Neural cell (in vitro differentiated cells): ENCODE measurements at regions not wholly inside any gene's neighbourhood (a gene's known extent, or its start where the extent isn't known, plus 50 kb on each side); places are given as distances from the start of the nearest gene placed in this dataset.

ENCODE experiments used
- H2AFZ ChIP-seq: fragments of 200-600, 300-800 bp; sonication (generic), shearing (Covaris generic); 2 replicates; pipeline ENCODE4 v1.6.0; 2014; ENCODE audit warnings: low read depth, mild to moderate bottlenecking, antibody characterized with exemption, low read length, moderate library complexity
- H3F3A ChIP-seq: fragments of 200-600 bp; shearing (Covaris generic); 2 replicates; pipeline ENCODE4 v1.6.1; 2016; ENCODE audit warnings: mild to moderate bottlenecking, moderate library complexity, mixed read lengths, antibody characterized with exemption, low read length; ENCODE audit not compliant: insufficient read depth, poor library complexity, severe bottlenecking
- H3K27ac ChIP-seq: fragments of 200-600, 300-800 bp; sonication (generic), shearing (Covaris generic); 2 replicates; pipeline ENCODE4 v1.5.1; 2014; ENCODE audit warnings: mild to moderate bottlenecking, low read length, moderate library complexity
- H3K27me3 ChIP-seq: fragments of 300-800, 200-600 bp; sonication (generic), shearing (Covaris generic); 2 replicates; pipeline ENCODE4 v1.6.0; 2014; ENCODE audit warnings: mild to moderate bottlenecking, low read depth, low read length, moderate library complexity; ENCODE audit not compliant: insufficient read depth
- H3K36me3 ChIP-seq: fragments of 300-800, 200-600 bp; sonication (generic), shearing (Covaris generic); 2 replicates; pipeline ENCODE4 v1.5.1; 2014; ENCODE audit warnings: mild to moderate bottlenecking, antibody characterized with exemption, low read length, moderate library complexity; ENCODE audit not compliant: insufficient read depth
- H3K4me2 ChIP-seq: fragments of 300-800, 200-600 bp; sonication (generic), shearing (Covaris generic); 2 replicates; pipeline ENCODE4 v1.6.0; 2014; ENCODE audit warnings: mild to moderate bottlenecking, low read length
- H3K4me3 ChIP-seq: fragments of 300-800, 200-600 bp; sonication (generic), shearing (Covaris generic); 2 replicates; pipeline ENCODE4 v1.5.1; 2014; ENCODE audit warnings: mild to moderate bottlenecking, low read length, moderate library complexity
- H3K79me2 ChIP-seq: fragments of 200-600 bp; shearing (Covaris generic); replicated peaks from 2 replicates; pipeline ENCODE4 v1.6.0; 2014; ENCODE audit warnings: mild to moderate bottlenecking, low read length, moderate library complexity; ENCODE audit not compliant: insufficient read depth
- H3K9ac ChIP-seq: fragments of 300-800, 200-600 bp; sonication (generic), shearing (Covaris generic); 2 replicates; pipeline ENCODE4 v1.6.1; 2016; ENCODE audit warnings: mild to moderate bottlenecking, low read length, mixed read lengths
- H3K9me2 ChIP-seq: fragments of 200-600 bp; shearing (Covaris generic); 2 replicates; pipeline ENCODE4 v1.6.1; 2016; ENCODE audit warnings: mild to moderate bottlenecking, low read length, mixed read lengths; ENCODE audit not compliant: insufficient read depth
- H3K9me3 ChIP-seq: fragments of 200-600, 300-800 bp; sonication (generic), shearing (Covaris generic); 2 replicates; pipeline ENCODE4 v1.6.1; 2016; ENCODE audit warnings: mild to moderate bottlenecking, mixed run types, low read length, moderate library complexity, mixed read lengths
- H4K20me1 ChIP-seq: fragments of 200-600 bp; shearing (Covaris generic); 2 replicates; pipeline ENCODE4 v1.6.1; 2016; ENCODE audit warnings: mild to moderate bottlenecking, mixed run types; ENCODE audit not compliant: insufficient read depth
- EP300 ChIP-seq: fragments of 450-650 bp; conservative IDR thresholded peaks from 2 replicates; pipeline ENCODE4 v1.6.1; 2014; ENCODE audit warnings: antibody characterized with exemption, mild to moderate bottlenecking, moderate library complexity; ENCODE audit not compliant: poor library complexity, severe bottlenecking
- EZH2 ChIP-seq: fragments of 200-600, 300-800 bp; shearing (Covaris generic), sonication (generic); IDR thresholded peaks from 2 replicates; pipeline ENCODE4 v1.6.1; 2014; ENCODE audit warnings: antibody characterized with exemption, low read length, borderline replicate concordance, mild to moderate bottlenecking; ENCODE audit not compliant: insufficient read depth, poor library complexity, severe bottlenecking
- MXI1 ChIP-seq: fragments of 450-650 bp; conservative IDR thresholded peaks from 2 replicates; pipeline ENCODE4 v1.6.1; 2014; ENCODE audit warnings: antibody characterized with exemption, mild to moderate bottlenecking; ENCODE audit not compliant: poor library complexity, severe bottlenecking
- POLR2AphosphoS5 ChIP-seq: IDR thresholded peaks from 2 replicates; pipeline ENCODE4 v1.6.1; 2012
- RAD21 ChIP-seq: fragments of 450-650 bp; conservative IDR thresholded peaks from 2 replicates; pipeline ENCODE4 v1.6.1; 2014; ENCODE audit warnings: antibody characterized with exemption, mild to moderate bottlenecking, moderate library complexity
- REST ChIP-seq: IDR thresholded peaks from 2 replicates; pipeline ENCODE4 v1.6.1; 2012; ENCODE audit warnings: borderline replicate concordance
- SMC3 ChIP-seq: fragments of 450-650 bp; conservative IDR thresholded peaks from 2 replicates; pipeline ENCODE4 v1.6.1; 2014; ENCODE audit warnings: antibody characterized with exemption, mild to moderate bottlenecking, moderate library complexity; ENCODE audit not compliant: poor library complexity
- TAF1 ChIP-seq: IDR thresholded peaks from 2 replicates; pipeline ENCODE4 v1.6.1; 2012; ENCODE audit warnings: low read depth
- TF ChIP-seq, protein P1 (sequence below): fragments of 450-650 bp; IDR thresholded peaks from 2 replicates; pipeline ENCODE4 v1.5.1; 2014; ENCODE audit warnings: antibody characterized with exemption, mild to moderate bottlenecking, moderate library complexity; ENCODE audit not compliant: poor library complexity, severe bottlenecking

- H3K9me3 ChIP-seq = no peaks in the 10 kb centered on the region
- no peaks in the 10 kb centered on the region for H3F3A ChIP-seq
- H3K36me3 ChIP-seq = no peaks in the 10 kb centered on the region
- no peak overlapping the region for H3K27ac ChIP-seq
- H3K9ac ChIP-seq = no peak overlapping the region
- no peak for TF ChIP-seq POLR2AphosphoS5
- no peak for TF ChIP-seq MXI1
- no peak for TF ChIP-seq EZH2
- TF ChIP-seq EP300 = no peak
- TF ChIP-seq, protein P1, sequence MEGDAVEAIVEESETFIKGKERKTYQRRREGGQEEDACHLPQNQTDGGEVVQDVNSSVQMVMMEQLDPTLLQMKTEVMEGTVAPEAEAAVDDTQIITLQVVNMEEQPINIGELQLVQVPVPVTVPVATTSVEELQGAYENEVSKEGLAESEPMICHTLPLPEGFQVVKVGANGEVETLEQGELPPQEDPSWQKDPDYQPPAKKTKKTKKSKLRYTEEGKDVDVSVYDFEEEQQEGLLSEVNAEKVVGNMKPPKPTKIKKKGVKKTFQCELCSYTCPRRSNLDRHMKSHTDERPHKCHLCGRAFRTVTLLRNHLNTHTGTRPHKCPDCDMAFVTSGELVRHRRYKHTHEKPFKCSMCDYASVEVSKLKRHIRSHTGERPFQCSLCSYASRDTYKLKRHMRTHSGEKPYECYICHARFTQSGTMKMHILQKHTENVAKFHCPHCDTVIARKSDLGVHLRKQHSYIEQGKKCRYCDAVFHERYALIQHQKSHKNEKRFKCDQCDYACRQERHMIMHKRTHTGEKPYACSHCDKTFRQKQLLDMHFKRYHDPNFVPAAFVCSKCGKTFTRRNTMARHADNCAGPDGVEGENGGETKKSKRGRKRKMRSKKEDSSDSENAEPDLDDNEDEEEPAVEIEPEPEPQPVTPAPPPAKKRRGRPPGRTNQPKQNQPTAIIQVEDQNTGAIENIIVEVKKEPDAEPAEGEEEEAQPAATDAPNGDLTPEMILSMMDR = no peak
- TF ChIP-seq SMC3 = no peak
- no peak for TF ChIP-seq REST
- no peak for TF ChIP-seq TAF1
- no peak for TF ChIP-seq RAD21
- H4K20me1 ChIP-seq = no peaks in the 10 kb centered on the region
- no peak overlapping the region for H2AFZ ChIP-seq
- no peak overlapping the region for H3K4me2 ChIP-seq
- no peak overlapping the region for H3K4me3 ChIP-seq
- no peaks in the 10 kb centered on the region for H3K9me2 ChIP-seq
- H3K27me3 ChIP-seq = no peaks in the 10 kb centered on the region
- no peaks in the 10 kb centered on the region for H3K79me2 ChIP-seq
These were observed 281.6 kb downstream of the PRL start for GRCh38 chr6:22015216-22015615.

DNA sequence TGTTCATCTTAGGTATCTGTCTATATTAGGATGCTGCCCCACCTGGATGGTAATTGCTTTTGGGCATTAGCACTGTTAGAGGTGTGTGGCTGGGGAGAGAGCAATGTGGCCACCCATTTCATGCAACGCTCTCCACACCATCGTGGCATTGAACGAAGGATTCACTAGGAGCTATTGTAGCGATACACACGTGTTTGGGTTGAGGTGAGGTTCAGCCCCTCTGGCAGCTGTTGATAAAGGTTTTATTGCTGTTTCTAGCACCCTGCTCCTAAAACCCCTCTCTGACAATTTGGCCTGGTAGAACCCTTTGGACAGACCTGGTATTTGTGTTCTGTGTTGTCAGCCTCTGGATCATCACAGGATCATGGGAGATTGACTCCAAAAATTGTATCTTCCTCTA is 280.9 kb downstream of the PRL start:
- Histone ChIP-seq H3K4me3 (no peak overlapping the region), H3K9ac (no peak overlapping the region), H3K79me2 (no peaks in the 10 kb centered on the region), H2AFZ (no peak overlapping the region), H3K4me2 (no peak overlapping the region), H3K9me3 (no peaks in the 10 kb centered on the region), H3F3A (no peaks in the 10 kb centered on the region), H4K20me1 (no peaks in the 10 kb centered on the region), H3K36me3 (no peaks in the 10 kb centered on the region), H3K9me2 (no peaks in the 10 kb centered on the region), H3K27ac (no peak overlapping the region), H3K27me3 (no peaks in the 10 kb centered on the region)
- TF ChIP-seq EZH2 (no peak), REST (no peak), SMC3 (no peak), EP300 (no peak), TAF1 (no peak), MXI1 (no peak), POLR2AphosphoS5 (no peak), RAD21 (no peak)
- TF ChIP-seq, protein P1 = no peak
